NT2/D1 (cell line): ENCODE measurements at regions not wholly inside any gene's neighbourhood (a gene's known extent, or its start where the extent isn't known, plus 50 kb on each side); places are given as distances from the start of the nearest gene placed in this dataset.

Source experiments
- SUZ12 ChIP-seq: IDR thresholded peaks from 2 replicates; pipeline ENCODE4 v1.6.1; 2011; ENCODE audit not compliant: insufficient read length, insufficient read depth; ENCODE audit errors: extremely low read depth
- YY1 ChIP-seq: IDR thresholded peaks from 2 replicates; pipeline ENCODE4 v1.6.1; 2011; ENCODE audit not compliant: insufficient read length, insufficient read depth

DNA sequence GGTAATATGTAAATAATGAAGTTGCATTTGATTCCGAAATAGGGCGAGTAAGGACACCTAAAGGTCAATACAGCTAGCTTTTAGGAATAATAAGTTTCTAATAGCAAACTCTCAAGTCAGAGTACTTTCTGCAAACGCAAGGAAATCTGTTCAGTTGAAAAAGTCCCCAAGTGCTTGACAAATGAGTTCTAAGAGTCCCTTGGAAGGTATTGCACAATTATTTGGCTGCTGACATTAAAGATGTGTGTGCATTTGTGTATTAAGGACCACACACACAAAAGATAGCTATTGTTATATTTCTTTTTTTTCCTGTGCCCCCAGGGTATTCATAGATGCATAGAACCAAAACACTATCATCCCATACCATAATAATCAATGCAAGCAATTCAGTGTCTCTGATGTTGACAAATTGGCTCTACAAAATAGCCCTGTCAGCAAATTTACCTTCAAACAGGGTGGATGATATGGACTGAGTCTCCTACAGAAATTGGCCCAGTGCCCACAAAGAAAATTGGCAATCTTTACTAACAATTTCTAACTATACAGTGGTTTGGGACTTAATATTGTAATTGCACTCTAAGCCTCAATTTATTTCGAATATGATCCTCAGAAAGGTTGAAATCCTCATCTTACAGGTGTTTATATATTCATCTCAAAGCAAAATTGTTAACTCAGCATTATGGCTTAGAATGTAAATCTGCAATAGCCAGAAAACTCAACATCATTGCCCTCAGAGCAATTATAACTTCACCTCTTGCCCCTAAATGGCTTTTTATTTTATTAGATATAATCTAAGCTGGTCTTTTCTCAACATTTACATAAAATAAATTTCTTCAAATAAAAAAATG lies 827.2 kb downstream of the MAT2B start:
- TF ChIP-seq YY1 (no peak), SUZ12 (no peak)
